T-cell (primary cell): ENCODE measurements at regions not wholly inside any gene's neighbourhood (a gene's known extent, or its start where the extent isn't known, plus 50 kb on each side); places are given as distances from the start of the nearest gene placed in this dataset.
A peak's percentile ranks its signal among the peaks of the same experiment; 100 is the strongest.

Experiments used
- ATAC-seq, 4 experiments: fragments of 200-7000 bp in 3 of 4; fragments of 150-1000 bp in 1 of 4; cut with Tn5 transposase; replicated peaks in 1 of 4; 1 replicate in 3 of 4; 2 replicates in 1 of 4; pipeline ENCODE4 v1.10.0; 2021; ENCODE audit warnings: moderate library complexity in 3 of 4, mild to moderate bottlenecking in 2 of 4, moderate number of reproducible peaks in 1 of 4
- CTCF ChIA-PET, 2 donors: fragments of 300-600 bp; sonication (Branson Sonifier 250); formaldehyde crosslinking; loops; one replicate each; lab custom pipeline; 2022; ENCODE audit warnings: antibody characterized with exemption in 2 of 2; lab: Charles Lee
- POLR2A ChIA-PET, 2 donors: fragments of 300-600 bp; sonication (Branson Sonifier 250); formaldehyde crosslinking; loops; one replicate each; lab custom pipeline; 2022; ENCODE audit warnings: antibody characterized with exemption in 2 of 2; lab: Charles Lee
- DNase-seq, 35 experiments: peaks; one replicate each; pipeline versions ENCODE4 v3.0.0 to v3.0.0-alpha.2; 2013 to 2023
- H3K27ac ChIP-seq: one replicate; pipeline ENCODE4 v1.5.1; 2013; ENCODE audit warnings: low read length
- H3K27me3 ChIP-seq, 2 experiments: replicated peaks in 1 of 2; 1 replicate in 1 of 2; 2 replicates in 1 of 2; pipeline versions ENCODE4 v1.6.1 to v1.7.0; 2013; ENCODE audit warnings: low read length in 1 of 2, mixed read lengths in 1 of 2; ENCODE audit not compliant: control insufficient read depth in 2 of 2, insufficient read depth in 2 of 2; ENCODE audit errors: extremely low read depth in 1 of 2
- H3K36me3 ChIP-seq, 2 donors: 1 replicate in 1 of 2; 2 replicates in 1 of 2; pipeline versions ENCODE4 v1.6.1 to v1.7.0; 2013; ENCODE audit warnings: low read length in 1 of 2; ENCODE audit not compliant: control insufficient read depth in 2 of 2, insufficient read depth in 1 of 2; ENCODE audit errors: extremely low read depth in 1 of 2
- H3K4me1 ChIP-seq, 2 experiments: 1 replicate in 1 of 2; 2 replicates in 1 of 2; pipeline versions ENCODE4 v1.6.1 to v1.7.0; 2013; ENCODE audit warnings: low read length in 2 of 2, mixed read lengths in 1 of 2; ENCODE audit not compliant: insufficient read depth in 2 of 2, control insufficient read depth in 1 of 2; ENCODE audit errors: extremely low read depth in 1 of 2
- H3K4me3 ChIP-seq, 2 donors: 1 replicate in 1 of 2; 2 replicates in 1 of 2; pipeline versions ENCODE4 v1.5.1 to v1.7.0; 2013; ENCODE audit warnings: mild to moderate bottlenecking in 2 of 2, low read length in 1 of 2, moderate library complexity in 1 of 2; ENCODE audit not compliant: control insufficient read depth in 1 of 2; ENCODE audit errors: extremely low read depth in 1 of 2
- H3K9me3 ChIP-seq: 2 replicates; pipeline ENCODE4 v1.7.0; 2013
- H3K27ac Mint-ChIP-seq, 2 donors: one replicate each; pipeline ENCODE4 v1.8.0; 2020 to 2021; ENCODE audit warnings: mild to moderate bottlenecking in 2 of 2, mixed read lengths in 2 of 2
- H3K27me3 Mint-ChIP-seq, 2 donors: one replicate each; pipeline ENCODE4 v1.8.0; 2021 to 2022; ENCODE audit warnings: mixed read lengths in 2 of 2
- H3K36me3 Mint-ChIP-seq: one replicate; pipeline ENCODE4 v1.8.0; 2021; ENCODE audit warnings: mixed read lengths
- H3K4me1 Mint-ChIP-seq, 3 donors: one replicate each; pipeline ENCODE4 v1.8.0; 2020 to 2022; ENCODE audit warnings: mixed read lengths in 3 of 3, mild to moderate bottlenecking in 1 of 3
- H3K4me3 Mint-ChIP-seq, 3 donors: one replicate each; pipeline ENCODE4 v1.8.0; 2020 to 2022; ENCODE audit warnings: mild to moderate bottlenecking in 3 of 3, mixed read lengths in 3 of 3, moderate library complexity in 3 of 3
- H3K9me3 Mint-ChIP-seq, 3 donors: one replicate each; pipeline ENCODE4 v1.8.0; 2020 to 2022; ENCODE audit warnings: mixed read lengths in 3 of 3
- WGBS: methylation state at CpG from one replicate; pipeline ENCODE4 v1.1.5; 2013; ENCODE audit warnings: missing lambda C conversion rate; ENCODE audit not compliant: insufficient coverage; 5-methylcytosine and 5-hydroxymethylcytosine counted together

DNA sequence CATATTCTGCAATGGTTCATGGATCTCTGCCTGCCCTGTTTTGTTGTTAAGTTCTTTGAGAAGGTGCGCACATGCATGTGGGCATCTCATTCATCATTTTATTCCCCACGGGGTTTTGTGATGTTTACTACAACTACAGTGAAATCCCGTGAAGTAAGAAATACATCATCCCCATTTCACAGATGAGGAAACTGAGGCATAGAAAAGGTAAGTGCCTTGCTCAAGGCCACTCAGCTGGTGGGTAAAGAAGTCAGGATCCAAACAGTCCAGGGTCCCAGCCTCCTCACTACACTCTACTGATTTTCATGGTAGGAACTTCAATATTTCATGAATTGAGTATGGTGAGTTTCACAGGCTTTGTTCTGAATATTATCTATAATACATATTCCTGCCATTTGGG lies 72.6 kb downstream of the CYP26A1 start:
- H3K27me3 ChIP-seq = peaks cover 7 to 17% of the 10 kb centered on the region in 2 experiments
- no CpG with 5 or more reads among the region's 3 CpGs for WGBS
- peaks cover 15 to 26% of the 10 kb centered on the region in 2 donors for H3K27me3 Mint-ChIP-seq
- ATAC-seq (no peak), DNase-seq (no peak)
- ChIA-PET POLR2A (no interaction called here), CTCF (no interaction called here)
- H3K4me3 ChIP-seq = no peak overlapping the region
- no peak overlapping the region for H3K27ac Mint-ChIP-seq
- no peaks in the 10 kb centered on the region for H3K9me3 ChIP-seq
- no peaks in the 10 kb centered on the region for H3K36me3 ChIP-seq
- H3K4me1 Mint-ChIP-seq = peaks cover 18% of the 10 kb centered on the region in 3 donors
- peaks cover 12 to 13% of the 10 kb centered on the region in 2 experiments for H3K4me1 ChIP-seq
- no peaks in the 10 kb centered on the region for H3K36me3 Mint-ChIP-seq
- H3K27ac ChIP-seq = no peak overlapping the region
- H3K4me3 Mint-ChIP-seq = no peak overlapping the region
- no peaks in the 10 kb centered on the region for H3K9me3 Mint-ChIP-seq

DNA sequence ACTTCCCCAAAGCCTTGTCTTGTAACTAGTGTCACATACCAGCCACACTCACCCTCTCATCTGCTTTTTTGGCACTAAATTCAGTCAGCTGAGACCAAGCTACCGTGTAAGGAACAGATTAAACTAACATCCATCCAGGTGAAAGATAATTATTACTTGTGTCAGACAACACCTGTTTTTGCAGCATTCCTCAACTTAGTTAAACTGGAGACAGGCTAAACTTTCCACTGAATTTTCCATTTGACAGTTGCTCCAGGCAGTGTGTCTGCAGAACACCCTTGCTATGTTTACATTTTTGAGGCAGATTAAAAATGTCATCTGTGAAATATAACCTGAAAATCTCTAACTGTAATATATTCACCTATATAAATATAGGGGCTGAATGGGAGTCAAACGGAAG lies 73.6 kb downstream of the CYP26A1 start:
- no peaks in the 10 kb centered on the region for H3K36me3 ChIP-seq
- Mint-ChIP-seq H3K36me3 (no peaks in the 10 kb centered on the region), H3K4me1 (peaks cover 21 to 22% (median 21%) of the 10 kb centered on the region in 3 donors), H3K27me3 (peaks cover 17 to 26% of the 10 kb centered on the region in 2 donors), H3K9me3 (no peaks in the 10 kb centered on the region), H3K27ac (no peak overlapping the region), H3K4me3 (no peak overlapping the region)
- no CpG with 5 or more reads among the region's 2 CpGs for WGBS
- peaks cover 14 to 15% of the 10 kb centered on the region in 2 experiments for H3K4me1 ChIP-seq
- peaks cover 7 to 19% of the 10 kb centered on the region in 2 experiments for H3K27me3 ChIP-seq
- no peak for DNase-seq
- ChIA-PET CTCF (no interaction called here), POLR2A (no interaction called here)
- H3K9me3 ChIP-seq = no peaks in the 10 kb centered on the region
- H3K4me3 ChIP-seq = no peak overlapping the region
- no peak for ATAC-seq
- no peak overlapping the region for H3K27ac ChIP-seq

DNA sequence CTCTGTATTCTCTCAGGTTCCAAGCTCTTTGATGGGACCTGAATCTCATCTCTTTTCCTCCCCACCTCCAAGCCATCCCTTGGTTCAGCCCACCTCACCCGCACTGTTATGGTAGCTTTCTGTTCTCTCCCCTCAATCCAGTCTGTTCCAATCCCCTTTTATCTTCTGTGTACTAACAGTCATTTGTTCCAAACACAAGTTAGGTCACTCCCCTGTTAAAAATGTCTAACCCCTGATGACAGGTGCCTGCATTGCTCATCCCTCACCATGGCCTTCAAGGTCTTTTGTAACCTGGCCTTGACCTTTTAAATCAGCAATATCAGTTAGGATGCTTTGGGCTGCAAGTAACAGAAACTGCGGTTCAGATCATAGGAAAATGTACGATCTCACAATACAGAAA lies 74.8 kb downstream of the CYP26A1 start:
- POLR2A ChIA-PET = no interaction called here
- no peak for DNase-seq
- no peak overlapping the region for H3K4me3 ChIP-seq
- H3K4me1 Mint-ChIP-seq = peaks cover 21 to 22% (median 21%) of the 10 kb centered on the region in 3 donors
- CTCF ChIA-PET = no interaction called here
- no peaks in the 10 kb centered on the region for H3K36me3 ChIP-seq
- H3K4me1 ChIP-seq = peaks cover 14 to 15% of the 10 kb centered on the region in 2 experiments
- 100% methylated on average over 1 of the region's 3 CpGs for WGBS
- no peaks in the 10 kb centered on the region for H3K9me3 ChIP-seq
- H3K27ac Mint-ChIP-seq = no peak overlapping the region
- peaks cover 12 to 25% of the 10 kb centered on the region in 2 donors for H3K27me3 Mint-ChIP-seq
- no peak overlapping the region for H3K27ac ChIP-seq
- no peaks in the 10 kb centered on the region for H3K9me3 Mint-ChIP-seq
- H3K4me3 Mint-ChIP-seq = no peak overlapping the region
- no peak for ATAC-seq
- H3K36me3 Mint-ChIP-seq = no peaks in the 10 kb centered on the region
- peaks cover 7 to 12% of the 10 kb centered on the region in 2 experiments for H3K27me3 ChIP-seq

DNA sequence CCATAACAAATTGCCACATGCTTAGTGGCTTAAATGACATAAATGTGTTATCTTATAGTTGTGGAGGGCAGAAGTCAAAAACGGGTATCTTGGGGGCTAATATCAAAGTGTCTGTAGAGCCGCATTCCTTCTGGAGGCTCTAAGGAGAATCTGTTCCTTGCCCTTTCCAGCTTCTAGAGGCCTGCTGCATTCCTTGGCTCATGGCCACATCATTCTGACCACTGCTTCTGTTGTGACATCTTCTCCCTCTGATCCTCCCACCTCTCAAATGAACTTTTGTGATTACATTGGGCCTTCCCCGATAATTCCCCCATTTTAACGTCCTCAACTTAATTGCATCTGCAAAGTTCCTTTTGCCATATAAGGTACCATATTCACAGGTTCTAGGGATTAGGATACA lies 76.1 kb downstream of the CYP26A1 start:
- POLR2A ChIA-PET = no interaction called here
- Mint-ChIP-seq H3K4me3 (peak overlapping the region in 1 of 3 donors; percentile 53), H3K27me3 (peaks cover 10 to 16% of the 10 kb centered on the region in 2 donors), H3K36me3 (no peaks in the 10 kb centered on the region), H3K4me1 (peaks cover 21 to 22% (median 21%) of the 10 kb centered on the region in 3 donors), H3K9me3 (peaks cover 0 to under 1% (median 0%) of the 10 kb centered on the region in 3 donors), H3K27ac (no peak overlapping the region)
- peaks cover 7 to 12% of the 10 kb centered on the region in 2 experiments for H3K27me3 ChIP-seq
- H3K9me3 ChIP-seq = no peaks in the 10 kb centered on the region
- no peak for DNase-seq
- no peak overlapping the region for H3K4me3 ChIP-seq
- no peak for ATAC-seq
- no peak overlapping the region for H3K27ac ChIP-seq
- CTCF ChIA-PET = no interaction called here
- WGBS = 100% methylated on average over 1 of the region's 4 CpGs
- H3K4me1 ChIP-seq = peaks cover 14 to 15% of the 10 kb centered on the region in 2 experiments
- no peaks in the 10 kb centered on the region for H3K36me3 ChIP-seq

DNA sequence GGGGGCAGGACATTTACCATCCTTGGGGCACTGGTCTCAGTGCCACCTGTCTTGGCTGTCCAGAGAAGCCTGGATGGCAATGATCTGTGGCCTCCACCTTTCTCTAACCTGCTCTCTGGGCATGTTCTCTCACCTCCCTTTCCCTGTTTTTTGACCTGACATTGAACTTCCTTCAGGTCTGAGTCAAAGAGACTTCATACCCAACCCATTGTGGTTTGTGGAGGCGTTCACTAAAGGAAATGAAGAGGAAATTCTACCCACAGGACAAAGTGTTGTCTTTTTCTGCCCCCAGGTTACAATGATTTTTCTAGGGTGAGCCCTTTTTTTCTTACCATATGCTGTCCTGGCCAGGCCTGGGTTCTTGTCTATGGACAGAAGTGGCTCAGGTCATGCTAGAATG lies 76.6 kb downstream of the CYP26A1 start:
- ChIA-PET CTCF (no interaction called here), POLR2A (no interaction called here)
- peaks cover 14 to 15% of the 10 kb centered on the region in 2 experiments for H3K4me1 ChIP-seq
- Mint-ChIP-seq H3K36me3 (no peaks in the 10 kb centered on the region), H3K4me1 (peaks cover 21 to 22% (median 21%) of the 10 kb centered on the region in 3 donors), H3K9me3 (peaks cover 0 to 5% (median 0%) of the 10 kb centered on the region in 3 donors), H3K4me3 (peak overlapping the region in 1 of 3 donors; percentile 53), H3K27me3 (peaks cover 10 to 16% of the 10 kb centered on the region in 2 donors), H3K27ac (peak overlapping the region in 1 of 2 donors; percentile 23)
- H3K9me3 ChIP-seq = peaks cover 1% of the 10 kb centered on the region
- H3K4me3 ChIP-seq = peak overlapping the region in 1 of 2 donors; percentile 17
- ATAC-seq = peak in 2 of 4 experiments; percentile 29 to 40
- WGBS = no CpG with 5 or more reads among the region's 1 CpG
- H3K27me3 ChIP-seq = peaks cover 7 to 12% of the 10 kb centered on the region in 2 experiments
- no peak overlapping the region for H3K27ac ChIP-seq
- DNase-seq = no peak
- H3K36me3 ChIP-seq = no peaks in the 10 kb centered on the region

DNA sequence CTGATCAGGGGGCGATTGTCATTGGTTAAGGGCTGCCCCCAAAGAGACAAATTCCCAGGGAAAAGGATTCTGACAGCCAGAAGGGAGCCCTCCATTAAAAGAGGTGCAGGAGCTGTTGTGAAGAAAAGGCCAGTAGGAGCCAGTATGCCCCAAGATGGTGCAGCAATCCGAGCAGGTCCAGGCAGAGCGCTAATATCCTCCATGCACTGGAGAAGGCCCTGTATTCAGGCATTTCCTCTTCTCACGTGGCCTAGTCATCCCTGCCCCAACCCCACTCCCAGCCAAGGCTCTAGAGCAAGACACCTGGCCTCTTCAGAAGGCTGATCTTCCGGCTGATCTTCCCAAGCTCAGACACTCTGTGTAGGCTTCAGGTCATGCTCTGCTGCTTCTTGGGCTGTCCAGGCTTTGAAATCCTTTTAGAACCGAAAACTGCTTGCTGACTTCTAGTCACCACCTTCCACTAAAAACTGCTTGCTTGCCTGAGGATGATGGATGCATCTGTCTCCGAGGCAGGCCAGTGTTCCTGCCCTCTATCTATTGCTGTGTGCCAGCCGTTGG lies 77.4 kb downstream of the CYP26A1 start:
- Mint-ChIP-seq H3K27ac (no peak overlapping the region), H3K27me3 (peaks cover 7 to 13% of the 10 kb centered on the region in 2 donors), H3K4me1 (peaks cover 21 to 22% (median 21%) of the 10 kb centered on the region in 3 donors), H3K36me3 (no peaks in the 10 kb centered on the region), H3K4me3 (peak overlapping the region in 1 of 3 donors; percentile 53), H3K9me3 (peaks cover 4 to 13% (median 5%) of the 10 kb centered on the region in 3 donors)
- DNase-seq = no peak
- H3K4me1 ChIP-seq = peaks cover 14 to 15% of the 10 kb centered on the region in 2 experiments
- ChIA-PET POLR2A (no interaction called here), CTCF (no interaction called here)
- peak overlapping the region in 1 of 2 donors; percentile 17 for H3K4me3 ChIP-seq
- peaks cover 7 to 12% of the 10 kb centered on the region in 2 experiments for H3K27me3 ChIP-seq
- no peak for ATAC-seq
- no peaks in the 10 kb centered on the region for H3K36me3 ChIP-seq
- WGBS = 83% methylated on average over 6 of the region's 8 CpGs
- H3K27ac ChIP-seq = no peak overlapping the region
- peaks cover 3% of the 10 kb centered on the region for H3K9me3 ChIP-seq
